SU-DHL-6 (cell line): ENCODE measurements at regions not wholly inside any gene's neighbourhood (a gene's known extent, or its start where the extent isn't known, plus 50 kb on each side); places are given as distances from the start of the nearest gene placed in this dataset.

Experiments used
- EZH2phosphoT487 ChIP-seq: fragments of 200-600 bp; sonication (generic), shearing (Covaris generic); conservative IDR thresholded peaks from 2 replicates; pipeline ENCODE4 v1.6.1; 2018; ENCODE audit warnings: mild to moderate bottlenecking, antibody characterized with exemption, low read length, moderate library complexity, mixed read lengths
- TF ChIP-seq, protein P1 (sequence below): fragments of 200-600 bp; sonication (generic); IDR thresholded peaks from one replicate; pipeline ENCODE4 v1.5.1; 2017; ENCODE audit warnings: antibody characterized with exemption, mild to moderate bottlenecking, low read length, moderate library complexity; ENCODE audit not compliant: insufficient read depth, poor library complexity, severe bottlenecking

- TF ChIP-seq, protein P1, sequence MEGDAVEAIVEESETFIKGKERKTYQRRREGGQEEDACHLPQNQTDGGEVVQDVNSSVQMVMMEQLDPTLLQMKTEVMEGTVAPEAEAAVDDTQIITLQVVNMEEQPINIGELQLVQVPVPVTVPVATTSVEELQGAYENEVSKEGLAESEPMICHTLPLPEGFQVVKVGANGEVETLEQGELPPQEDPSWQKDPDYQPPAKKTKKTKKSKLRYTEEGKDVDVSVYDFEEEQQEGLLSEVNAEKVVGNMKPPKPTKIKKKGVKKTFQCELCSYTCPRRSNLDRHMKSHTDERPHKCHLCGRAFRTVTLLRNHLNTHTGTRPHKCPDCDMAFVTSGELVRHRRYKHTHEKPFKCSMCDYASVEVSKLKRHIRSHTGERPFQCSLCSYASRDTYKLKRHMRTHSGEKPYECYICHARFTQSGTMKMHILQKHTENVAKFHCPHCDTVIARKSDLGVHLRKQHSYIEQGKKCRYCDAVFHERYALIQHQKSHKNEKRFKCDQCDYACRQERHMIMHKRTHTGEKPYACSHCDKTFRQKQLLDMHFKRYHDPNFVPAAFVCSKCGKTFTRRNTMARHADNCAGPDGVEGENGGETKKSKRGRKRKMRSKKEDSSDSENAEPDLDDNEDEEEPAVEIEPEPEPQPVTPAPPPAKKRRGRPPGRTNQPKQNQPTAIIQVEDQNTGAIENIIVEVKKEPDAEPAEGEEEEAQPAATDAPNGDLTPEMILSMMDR, result no peak
- no peak for TF ChIP-seq EZH2phosphoT487
Observed at GRCh38 chr6:6751619-6752023, 163.1 kb downstream of the LY86 start.
